Heart right ventricle (tissue), 16 donors: ENCODE measurements at regions not wholly inside any gene's neighbourhood (a gene's known extent, or its start where the extent isn't known, plus 50 kb on each side); places are given as distances from the start of the nearest gene placed in this dataset.

Experiments
- ATAC-seq, 8 donors: fragments of 200-7000 bp; cut with Tn5 transposase; one replicate each; pipeline ENCODE4 v1.9.1; 2020; ENCODE audit warnings: mild to moderate bottlenecking in 8 of 8, moderate library complexity in 8 of 8, moderate number of reproducible peaks in 1 of 8
- DNase-seq, 2 donors: peaks; one replicate each; pipeline ENCODE4 v3.0.0-alpha.2; 2020
- H3K27ac ChIP-seq, 10 donors: fragments of 200-600 bp; sonication (generic) in 2 of 10; one replicate each; pipeline versions ENCODE4 v1.5.0 to v1.8.0; 2020 to 2022; ENCODE audit warnings: mild to moderate bottlenecking in 3 of 10
- H3K27me3 ChIP-seq, 7 donors: fragments of 200-600 bp; one replicate each; pipeline ENCODE4 v1.8.0; 2021 to 2022; ENCODE audit warnings: mild to moderate bottlenecking in 2 of 7
- H3K36me3 ChIP-seq, 9 donors: fragments of 200-600 bp; sonication (generic) in 1 of 9; one replicate each; pipeline versions ENCODE4 v1.5.0 to v1.8.0; 2020 to 2022; ENCODE audit warnings: mild to moderate bottlenecking in 2 of 9
- H3K4me1 ChIP-seq, 9 donors: fragments of 200-600 bp; sonication (generic) in 1 of 9; one replicate each; pipeline versions ENCODE4 v1.5.0 to v1.8.0; 2020 to 2022; ENCODE audit warnings: mild to moderate bottlenecking in 4 of 9
- H3K4me3 ChIP-seq, 10 donors: fragments of 200-600 bp; sonication (generic) in 2 of 10; one replicate each; pipeline versions ENCODE4 v1.5.0 to v1.8.0; 2020 to 2022; ENCODE audit warnings: mild to moderate bottlenecking in 7 of 10, moderate library complexity in 2 of 10
- H3K9me3 ChIP-seq, 11 donors: fragments of 200-600 bp in 10 of 11; sonication (generic) in 2 of 11; one replicate each; pipeline versions ENCODE4 v1.5.0 to v1.8.0; 2013 to 2022; ENCODE audit warnings: mild to moderate bottlenecking in 2 of 11, control low read depth in 1 of 11, moderate library complexity in 1 of 11
- WGBS, 2 donors: extraction: QIAGEN DNeasy Blood & Tissue Kit; methylation state at CpG; one replicate each; pipeline ENCODE4 v1.1.7; 2013; ENCODE audit warnings: inconsistent platforms in 1 of 2; 5-methylcytosine and 5-hydroxymethylcytosine counted together
- intact Hi-C, 10 donors: fragments of 100-400 bp; cut with DNase I; formaldehyde crosslinking; loops; one replicate each; pipeline versions ENCODE4 v1.11.1 to v1.14.2; 2022
- TF ChIP-seq, protein P1 (sequence below), 9 donors: fragments of 200-600 bp; sonication (generic) in 2 of 9; IDR thresholded peaks; one replicate each; pipeline versions ENCODE4 v1.5.0 to v1.8.0; 2021 to 2022; ENCODE audit warnings: antibody characterized with exemption in 9 of 9, mild to moderate bottlenecking in 5 of 9, moderate library complexity in 1 of 9
- donor health status: Arrhythmogenic right ventricular cardiomyopathy.
- donor health status: ischemic (EF 13 %, LVEDD 7.1; RV severe dilation, severe dysfunction).
- donor health status: healthy with polysubstance abuse.
- donor health status: DM: no; HTN: yes; CAD: no.
- donor health status: DM: no; HTN: no; CAD: no.
- donor health status: ischemic (EF 25% LVEDD 6.9; RV normal size, moderate dysfunction).
- donor health status: ischemic (EF 25% LVEDD 5.7; RV mildly dilated, moderate dysfunction).
- donor health status: healthy.
- donor health status: DM: yes; HTN: yes; CAD: no.
- donor health status: Ischemic cardiomyopathy.
- donor health status: ischemic (EF 35%, LVEDD 5.7; RV mildly dilated, moderate dysfunction).
- donor health status: nonischemic (EF 11% LVEDD 7.7; RV severe dilation, severe dysfunction).
- donor health status: DM: yes; HTN: yes; CAD: no.
- donor health status: PGD.
- donor health status: ischemic (EF 29% LVEDD 5.4; RV normal size, mild dysfunction).
- donor health status: nonischemic (EF 23%, LVEDD 6.1; RV moderate dilation, normal function).

DNA sequence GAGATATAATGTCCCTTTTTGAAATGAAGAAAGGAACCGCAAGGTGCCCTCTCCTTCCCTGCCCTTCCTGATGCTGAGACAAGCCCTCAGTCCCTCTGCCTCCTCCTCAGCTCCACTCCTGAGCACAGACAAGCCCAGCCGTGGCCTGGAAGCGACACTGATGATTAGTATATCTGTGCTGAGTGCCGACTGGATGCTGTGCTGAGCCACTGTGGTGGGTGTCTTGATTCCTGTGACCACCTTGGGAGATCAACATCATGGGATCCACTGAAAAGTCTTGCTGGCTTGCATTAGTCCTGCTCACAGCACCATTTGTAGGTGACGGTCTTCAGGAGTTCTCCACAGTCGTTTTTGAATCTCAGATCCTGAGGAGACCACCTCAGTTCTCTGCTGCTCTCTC lies 59.5 kb upstream of the HGFAC start:
- no peaks in the 10 kb centered on the region for H3K36me3 ChIP-seq
- no peaks in the 10 kb centered on the region for H3K27me3 ChIP-seq
- peaks cover 0 to 36% (median 27%) of the 10 kb centered on the region in 9 donors for H3K4me1 ChIP-seq
- H3K4me3 ChIP-seq: no peak overlapping the region
- intact Hi-C loops: no loop called here
- 88 to 91% methylated on average over 6 of the region's 6 CpGs for WGBS, 2 donors
- ATAC-seq (no peak), DNase-seq (no peak)
- TF ChIP-seq, protein P1, sequence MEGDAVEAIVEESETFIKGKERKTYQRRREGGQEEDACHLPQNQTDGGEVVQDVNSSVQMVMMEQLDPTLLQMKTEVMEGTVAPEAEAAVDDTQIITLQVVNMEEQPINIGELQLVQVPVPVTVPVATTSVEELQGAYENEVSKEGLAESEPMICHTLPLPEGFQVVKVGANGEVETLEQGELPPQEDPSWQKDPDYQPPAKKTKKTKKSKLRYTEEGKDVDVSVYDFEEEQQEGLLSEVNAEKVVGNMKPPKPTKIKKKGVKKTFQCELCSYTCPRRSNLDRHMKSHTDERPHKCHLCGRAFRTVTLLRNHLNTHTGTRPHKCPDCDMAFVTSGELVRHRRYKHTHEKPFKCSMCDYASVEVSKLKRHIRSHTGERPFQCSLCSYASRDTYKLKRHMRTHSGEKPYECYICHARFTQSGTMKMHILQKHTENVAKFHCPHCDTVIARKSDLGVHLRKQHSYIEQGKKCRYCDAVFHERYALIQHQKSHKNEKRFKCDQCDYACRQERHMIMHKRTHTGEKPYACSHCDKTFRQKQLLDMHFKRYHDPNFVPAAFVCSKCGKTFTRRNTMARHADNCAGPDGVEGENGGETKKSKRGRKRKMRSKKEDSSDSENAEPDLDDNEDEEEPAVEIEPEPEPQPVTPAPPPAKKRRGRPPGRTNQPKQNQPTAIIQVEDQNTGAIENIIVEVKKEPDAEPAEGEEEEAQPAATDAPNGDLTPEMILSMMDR (IDR thresholded peaks at IDR 0.05): no peak
- H3K9me3 ChIP-seq: peaks cover 0 to 25% (median 0%) of the 10 kb centered on the region in 11 donors
- no peak overlapping the region for H3K27ac ChIP-seq

DNA sequence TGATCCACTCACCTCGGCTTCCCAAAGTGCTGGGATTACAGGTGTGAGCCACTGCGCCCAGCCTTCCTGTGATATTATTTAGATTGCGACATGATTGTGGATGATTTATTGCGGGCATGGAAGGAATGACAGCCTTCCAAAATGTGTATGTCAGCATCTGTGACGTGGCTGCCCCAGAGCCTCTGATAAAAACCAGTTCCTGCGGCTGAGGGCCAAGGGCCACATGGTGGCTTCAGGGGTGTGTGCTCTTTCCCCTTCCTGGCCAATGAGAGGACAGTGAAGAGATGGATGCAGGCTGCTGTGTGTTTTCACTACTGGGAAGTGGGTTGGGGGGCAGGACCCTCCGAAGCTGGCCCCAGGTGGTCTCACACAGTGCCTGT lies 57.4 kb upstream of the HGFAC start:
- DNase-seq: no peak
- 76 to 78% methylated on average over 7 of the region's 7 CpGs for WGBS, 2 donors
- no peaks in the 10 kb centered on the region for H3K36me3 ChIP-seq
- no peaks in the 10 kb centered on the region for H3K27me3 ChIP-seq
- peak overlapping the region in 1 of 10 donors; percentile 48 for H3K4me3 ChIP-seq
- ATAC-seq: no peak
- H3K9me3 ChIP-seq: peaks cover 0 to 22% (median 0%) of the 10 kb centered on the region in 11 donors
- H3K27ac ChIP-seq: peak overlapping the region in 5 of 10 donors; percentile 68 to 90 (median 78)
- H3K4me1 ChIP-seq: peaks cover 2 to 57% (median 45%) of the 10 kb centered on the region in 9 donors
- intact Hi-C loops: no loop called here
- TF ChIP-seq, protein P1 (IDR thresholded peaks at IDR 0.05): no peak

DNA sequence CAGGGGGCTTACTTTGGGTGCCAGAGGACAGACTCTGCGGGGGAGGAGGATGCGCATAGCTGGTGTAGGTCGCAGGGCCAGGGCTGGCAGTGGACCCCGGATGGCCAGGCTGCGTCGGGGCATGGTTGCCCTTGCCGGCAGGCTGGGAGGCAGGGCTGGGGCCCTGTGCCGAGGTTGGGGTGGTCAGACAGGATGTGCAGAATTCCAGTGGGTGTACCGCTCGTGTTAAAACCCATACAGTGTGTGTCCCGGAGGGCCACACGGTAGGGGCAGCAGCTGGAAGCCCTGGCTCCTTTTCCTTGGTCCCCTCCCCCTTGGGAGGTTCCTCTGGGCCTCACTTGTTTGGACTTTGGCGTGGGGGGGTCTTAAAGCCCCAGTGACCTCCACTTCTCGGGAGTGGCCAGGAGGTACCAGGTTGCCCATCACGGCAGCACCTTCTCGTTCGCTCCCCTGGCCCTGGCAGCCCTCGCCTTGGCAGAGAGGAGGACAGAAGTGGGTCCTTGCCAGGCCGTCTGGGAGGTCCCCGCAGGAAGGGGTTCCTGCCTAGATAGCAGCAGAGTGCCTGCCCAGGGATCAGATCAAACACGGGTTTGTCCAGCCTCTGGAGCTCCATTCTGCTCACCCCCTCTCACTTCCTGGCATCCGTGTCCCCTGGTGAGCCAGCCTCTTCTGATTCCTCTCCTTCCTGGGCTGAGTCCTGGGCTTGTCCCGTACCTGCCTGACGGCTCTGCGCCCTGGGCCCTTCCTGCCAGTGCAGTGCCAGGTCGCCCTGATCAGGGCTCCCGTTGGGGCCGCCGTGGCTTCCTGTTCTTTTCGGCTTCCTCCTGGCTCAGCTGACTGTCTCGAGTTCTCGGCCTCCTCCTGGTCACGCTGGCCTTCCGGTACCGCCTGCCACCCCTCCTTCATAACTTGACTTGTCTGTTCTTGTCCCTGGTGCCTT lies 56.7 kb upstream of the HGFAC start:
- 63 to 66% methylated on average over 35 of the region's 35 CpGs for WGBS, 2 donors
- Histone ChIP-seq H3K27ac (peak overlapping the region; percentile 32 to 90 (median 66)), H3K9me3 (peaks cover 0 to 15% (median 0%) of the 10 kb centered on the region in 11 donors), H3K4me3 (peak overlapping the region in 7 of 10 donors; percentile 13 to 48 (median 26)), H3K36me3 (no peaks in the 10 kb centered on the region), H3K27me3 (no peaks in the 10 kb centered on the region), H3K4me1 (peaks cover 2 to 63% (median 51%) of the 10 kb centered on the region in 9 donors)
- DNase-seq (peak in 1 of 2 donors; percentile 62), ATAC-seq (peak; percentile 36 to 63 (median 46))
- intact Hi-C loops: loop anchor here in 1 of 10 donors (5.0 kb wide), 1 partner anchor 93 kb away; the partner anchor contains the start of gene RGS12
- TF ChIP-seq, protein P1 (IDR thresholded peaks at IDR 0.05): no peak

DNA sequence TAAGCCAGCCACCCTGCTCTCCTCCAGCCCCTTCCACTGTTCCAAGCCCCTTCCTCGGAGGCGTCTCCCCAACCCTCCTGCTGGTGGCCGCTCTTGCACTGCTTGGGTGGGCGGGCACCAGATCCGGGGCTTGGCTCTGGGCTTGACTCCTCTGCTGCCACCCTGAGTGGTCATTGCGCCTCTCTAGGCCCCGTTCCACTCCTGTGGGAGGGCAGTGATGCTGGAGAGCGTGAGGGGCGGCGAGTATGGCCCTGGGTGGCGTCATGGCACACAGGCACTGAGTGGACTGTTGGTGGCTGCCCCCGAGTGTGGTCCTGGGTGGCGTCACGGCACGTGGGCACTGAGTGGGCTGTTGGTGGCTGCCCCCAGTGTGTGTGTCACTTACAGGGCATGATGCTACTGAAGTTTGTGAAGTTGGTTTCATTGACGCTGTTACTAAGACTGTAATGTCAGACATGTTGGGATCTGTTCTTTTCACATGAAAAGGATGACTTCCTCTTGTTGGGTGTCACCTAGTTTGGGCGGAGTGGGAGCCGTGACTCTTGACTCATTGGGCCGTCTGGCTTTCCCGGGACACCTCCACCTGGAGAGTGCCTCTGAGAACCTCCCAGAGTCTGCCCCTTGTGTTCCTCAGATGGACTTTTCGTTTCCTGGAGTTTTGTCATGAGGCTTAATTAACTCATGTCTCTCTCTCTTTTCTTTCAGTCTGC lies 55.9 kb upstream of the HGFAC start:
- TF ChIP-seq, protein P1 (IDR thresholded peaks at IDR 0.05): no peak
- no peak for DNase-seq
- peak overlapping the region in 5 of 10 donors; percentile 13 to 43 (median 19) for H3K4me3 ChIP-seq
- intact Hi-C loops: loop anchor here in 1 of 10 donors (5.0 kb wide), 1 partner anchor 94 kb away; the partner anchor contains the start of gene RGS12
- peaks cover 2 to 67% (median 51%) of the 10 kb centered on the region in 9 donors for H3K4me1 ChIP-seq
- H3K27me3 ChIP-seq: no peaks in the 10 kb centered on the region
- ATAC-seq: peak in 1 of 8 donors; percentile 38
- no peaks in the 10 kb centered on the region for H3K36me3 ChIP-seq
- H3K27ac ChIP-seq: peak overlapping the region; percentile 32 to 90 (median 66)
- 92% methylated on average over 21 of the region's 21 CpGs for WGBS, 2 donors
- peaks cover 0 to 7% (median 0%) of the 10 kb centered on the region in 11 donors for H3K9me3 ChIP-seq
